ENCODE measurements at regions not wholly inside any gene's neighbourhood (a gene's known extent, or its start where the extent isn't known, plus 50 kb on each side); places are given as distances from the start of the nearest gene placed in this dataset.
"Not testable (repeated sequence)": the region's sequence is repeated elsewhere in the genome, so short reads cannot be mapped to it uniquely, and the experiment has no call there.

DNA sequence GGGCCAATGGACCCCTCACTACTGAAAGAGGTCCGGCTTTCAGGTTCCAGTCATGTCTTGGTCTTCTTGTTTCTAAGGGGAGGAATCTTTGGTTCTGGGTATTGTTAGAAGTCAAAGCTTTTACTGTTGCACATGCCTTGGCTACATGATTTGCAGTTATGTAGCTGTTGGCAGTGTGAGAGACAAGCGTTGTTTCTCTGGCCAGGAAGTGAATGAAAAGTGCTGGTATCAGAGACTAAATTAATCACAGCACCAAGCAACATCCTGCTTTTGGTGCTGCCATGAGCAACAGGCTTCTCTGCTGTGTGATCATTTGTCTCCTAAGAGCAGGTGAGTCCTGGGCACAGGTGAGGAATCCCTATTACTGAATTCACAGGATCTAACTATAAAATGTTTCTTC, 100.1 kb upstream of the PRSS3 start:
- DNase-seq: no peak

DNA sequence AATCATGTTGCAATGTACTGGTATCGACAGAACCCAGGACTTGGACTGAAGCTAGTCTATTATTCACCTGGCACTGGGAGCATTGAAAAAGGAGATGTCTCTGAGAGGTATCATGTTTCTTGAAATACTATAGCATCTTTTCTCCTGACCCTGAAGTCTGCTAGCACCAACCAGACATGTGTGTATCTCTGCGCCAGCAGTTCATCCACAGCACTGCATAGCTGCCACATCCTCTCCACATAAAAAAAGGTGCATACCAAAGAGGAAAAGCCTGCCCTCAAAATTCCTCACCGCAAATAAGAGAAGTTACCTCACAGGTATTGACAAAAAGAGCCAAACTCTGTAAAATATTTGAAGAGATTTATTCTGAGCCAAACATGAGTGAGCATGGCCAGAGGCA, 99.5 kb upstream of the PRSS3 start:
- no peak for DNase-seq

DNA sequence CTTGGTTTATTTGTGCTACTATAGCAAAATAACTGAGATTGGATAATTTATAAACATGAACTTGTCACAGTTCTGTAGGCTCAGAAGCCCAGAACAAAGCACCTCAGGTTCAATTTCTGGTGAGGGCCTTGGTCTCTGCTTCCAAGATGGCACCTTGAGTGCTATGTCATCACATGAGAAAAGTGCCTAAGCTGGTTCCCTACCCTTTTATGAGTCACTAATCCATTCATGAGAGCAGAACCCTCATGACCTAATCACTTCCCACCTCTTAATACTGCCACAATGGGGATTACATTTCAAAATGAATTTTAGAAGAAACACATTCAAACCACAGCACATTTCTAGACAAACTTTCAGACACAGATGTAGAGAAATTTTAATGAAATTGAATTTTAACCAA, 98.2 kb upstream of the PRSS3 start:
- no peak for DNase-seq

DNA sequence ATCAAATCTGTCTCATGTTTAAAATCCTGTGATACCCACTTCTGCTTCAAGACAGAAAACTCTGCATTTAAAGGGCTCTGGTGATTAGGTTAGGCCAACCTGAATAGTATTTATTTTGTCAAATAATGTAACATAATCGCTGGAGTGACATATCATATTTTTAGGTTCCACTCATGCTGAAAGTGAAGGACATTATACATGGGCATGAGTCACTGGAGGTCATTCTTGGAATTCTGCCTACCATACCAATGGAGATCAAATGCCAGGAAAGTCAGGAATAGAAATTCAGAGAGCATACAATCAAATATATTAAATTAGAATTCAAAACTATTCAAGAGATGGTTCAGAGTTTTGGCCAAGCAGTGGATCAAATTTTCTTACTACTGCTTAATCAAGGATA, 97.1 kb upstream of the PRSS3 start:
- DNase-seq: no peak

DNA sequence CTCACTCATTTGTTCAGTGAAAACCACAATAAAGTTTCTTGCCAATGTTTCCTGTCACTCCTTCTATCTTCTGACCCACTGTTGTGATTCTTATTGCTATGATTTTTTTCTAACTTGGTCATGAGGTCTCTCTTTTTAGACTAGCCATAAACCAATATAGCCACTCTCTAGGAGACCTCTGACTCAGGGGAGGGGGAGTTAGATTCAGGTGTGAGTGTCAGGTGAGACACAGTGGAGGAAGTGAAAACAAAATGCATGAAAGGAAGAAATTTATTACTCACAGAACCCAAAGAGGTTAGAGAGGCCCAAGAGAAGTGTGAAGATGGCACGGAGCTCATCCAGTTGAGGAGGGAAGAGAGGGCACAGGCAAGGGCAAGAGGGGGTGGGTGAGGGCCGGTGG, 94.4 kb upstream of the PRSS3 start:
- DNase-seq: not testable (repeated sequence)

DNA sequence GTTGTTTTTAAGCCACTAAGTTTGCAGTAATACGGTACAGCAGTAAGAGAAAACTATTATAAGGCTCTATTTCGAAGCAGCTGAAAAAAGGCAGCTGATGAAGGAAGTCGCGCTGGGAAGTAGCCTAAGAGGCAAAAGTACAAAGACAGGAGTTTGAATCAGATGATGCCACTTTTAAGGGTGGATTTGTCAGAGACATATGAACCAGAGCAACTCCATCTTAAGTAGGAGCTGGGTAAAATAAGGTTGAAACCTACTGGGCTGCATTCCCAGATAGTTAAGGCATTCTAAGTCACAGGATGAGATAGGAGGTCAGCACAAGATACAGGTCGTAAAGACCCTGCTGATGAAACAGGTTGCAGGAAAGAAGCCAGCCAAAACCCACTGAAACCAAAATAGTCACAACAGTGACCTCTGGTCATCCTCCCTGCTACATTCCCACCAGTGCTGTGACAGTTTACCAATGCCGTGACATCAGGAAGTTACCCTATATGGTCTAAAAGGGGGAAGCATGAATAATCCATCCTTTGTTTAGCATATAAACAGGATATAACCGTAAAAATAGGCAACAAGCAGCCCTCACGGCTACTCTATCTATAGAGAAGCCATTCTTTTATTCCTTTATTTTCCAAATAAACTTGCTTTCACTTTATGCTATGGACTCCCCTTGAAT, 91.8 kb upstream of the PRSS3 start:
- DNase-seq: no peak

DNA sequence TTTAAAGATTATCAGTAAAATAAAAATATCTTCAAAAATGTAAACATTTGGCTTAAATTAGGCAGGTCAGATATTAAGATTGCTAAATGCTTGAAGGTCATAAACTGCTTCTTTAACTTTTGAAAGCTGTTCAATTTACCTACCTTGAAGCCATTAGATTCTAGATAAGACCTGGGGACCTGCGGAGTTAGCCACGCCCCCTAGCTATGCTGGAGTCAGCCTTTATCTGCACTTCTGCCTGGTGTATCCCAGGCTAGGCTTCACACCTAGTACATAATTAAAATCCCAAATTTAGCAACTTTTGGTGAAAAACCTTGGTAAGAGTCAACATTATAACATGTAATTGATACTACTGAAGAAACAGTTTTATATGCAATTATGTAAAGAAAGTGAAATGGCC, 89.9 kb upstream of the PRSS3 start:
- not testable (repeated sequence) for DNase-seq

DNA sequence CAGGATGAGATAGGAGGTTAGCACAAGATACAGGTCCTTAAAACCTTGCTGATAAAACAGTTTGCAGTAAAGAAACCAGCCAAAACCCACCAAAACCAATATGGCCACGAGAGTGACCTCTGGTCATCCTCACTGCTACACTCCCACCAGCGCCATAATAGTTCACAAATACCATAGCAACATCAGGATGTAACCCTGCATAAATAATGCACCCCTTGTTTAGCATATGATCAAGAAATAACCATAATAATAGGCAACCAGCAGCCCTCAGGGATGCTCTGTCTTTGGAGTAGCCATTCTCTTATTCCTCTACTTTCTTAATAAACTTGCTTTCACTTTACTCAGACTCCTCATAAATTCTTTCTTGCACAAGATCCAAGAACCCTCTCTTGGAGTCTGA, 86.9 kb upstream of the PRSS3 start:
- no peak for DNase-seq

DNA sequence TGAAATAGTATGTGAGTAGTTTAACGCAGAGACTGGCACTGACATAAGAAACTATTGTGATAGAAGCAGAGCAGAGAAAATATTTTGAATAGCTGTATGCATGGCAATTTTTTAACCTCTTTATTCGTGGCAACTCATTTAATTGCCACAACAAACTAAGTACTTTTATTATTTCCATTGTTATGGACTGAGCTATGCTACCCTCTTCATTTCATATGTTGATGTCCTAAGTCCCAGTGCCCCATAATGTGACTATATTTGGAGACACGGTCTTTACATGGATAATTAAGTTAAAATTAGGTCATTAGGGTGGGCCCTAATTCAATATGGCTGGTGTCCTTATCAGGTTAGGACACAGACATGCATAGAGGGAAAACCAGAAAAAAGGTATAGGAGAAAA, 86.1 kb upstream of the PRSS3 start:
- no peak for DNase-seq

DNA sequence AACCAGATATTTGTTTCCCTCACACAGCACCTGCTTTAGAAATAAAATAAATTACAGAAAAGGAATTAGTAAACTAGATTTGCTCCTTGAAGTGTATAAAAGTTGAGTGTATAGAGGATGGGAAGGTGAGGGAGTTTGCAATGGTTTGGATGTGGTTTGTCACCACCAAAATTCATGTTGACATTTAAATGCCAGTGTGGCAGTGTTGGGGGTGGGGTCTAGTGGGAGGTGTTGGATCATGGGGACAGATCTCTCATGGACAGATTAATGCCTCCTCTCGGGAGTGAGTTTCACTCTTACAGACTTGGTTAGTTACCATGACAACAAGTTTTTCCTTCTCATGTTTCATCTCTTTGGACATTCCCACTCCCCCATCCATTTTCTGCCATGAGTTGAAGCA, 83.9 kb upstream of the PRSS3 start:
- DNase-seq: not testable (repeated sequence)

DNA sequence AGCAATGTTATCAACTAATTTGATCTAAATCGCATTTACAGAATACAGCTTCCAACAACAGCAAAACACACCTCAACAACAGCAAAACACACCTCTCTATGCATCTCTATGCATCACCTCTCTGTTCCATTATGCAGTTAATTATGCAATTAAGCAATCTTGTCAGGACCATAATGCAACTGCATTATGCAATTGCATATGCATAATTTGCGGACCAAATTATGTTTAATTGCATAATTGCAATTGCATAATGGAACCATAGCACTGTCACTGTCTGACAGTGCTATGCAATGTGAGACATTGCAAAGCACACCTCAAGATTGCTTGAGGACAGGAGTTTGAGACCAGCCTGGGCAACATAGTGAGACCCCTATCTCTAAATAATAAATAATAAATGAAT, 80.4 kb upstream of the PRSS3 start:
- DNase-seq: no peak

DNA sequence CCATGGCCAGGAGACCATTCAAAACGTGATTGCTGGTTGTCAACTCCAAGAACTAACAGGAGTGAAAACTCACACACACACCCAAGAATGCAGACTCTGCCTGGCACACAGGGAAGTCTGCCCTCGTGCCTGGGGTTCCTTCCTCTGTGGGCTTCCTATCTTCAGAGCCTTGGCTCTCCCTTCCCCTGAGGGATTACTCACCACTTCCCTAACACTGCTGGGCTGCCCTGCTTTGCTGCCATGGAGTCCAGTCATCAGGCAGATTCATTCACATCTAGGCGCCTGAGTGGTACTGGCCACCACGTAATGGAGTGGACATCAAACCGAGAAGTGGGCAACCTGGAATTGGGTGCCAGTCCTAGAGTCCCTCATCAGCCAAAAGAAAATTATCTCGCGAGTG, 76.4 kb upstream of the PRSS3 start:
- DNase-seq: peak in 1 of 3 donors; percentile 15

DNA sequence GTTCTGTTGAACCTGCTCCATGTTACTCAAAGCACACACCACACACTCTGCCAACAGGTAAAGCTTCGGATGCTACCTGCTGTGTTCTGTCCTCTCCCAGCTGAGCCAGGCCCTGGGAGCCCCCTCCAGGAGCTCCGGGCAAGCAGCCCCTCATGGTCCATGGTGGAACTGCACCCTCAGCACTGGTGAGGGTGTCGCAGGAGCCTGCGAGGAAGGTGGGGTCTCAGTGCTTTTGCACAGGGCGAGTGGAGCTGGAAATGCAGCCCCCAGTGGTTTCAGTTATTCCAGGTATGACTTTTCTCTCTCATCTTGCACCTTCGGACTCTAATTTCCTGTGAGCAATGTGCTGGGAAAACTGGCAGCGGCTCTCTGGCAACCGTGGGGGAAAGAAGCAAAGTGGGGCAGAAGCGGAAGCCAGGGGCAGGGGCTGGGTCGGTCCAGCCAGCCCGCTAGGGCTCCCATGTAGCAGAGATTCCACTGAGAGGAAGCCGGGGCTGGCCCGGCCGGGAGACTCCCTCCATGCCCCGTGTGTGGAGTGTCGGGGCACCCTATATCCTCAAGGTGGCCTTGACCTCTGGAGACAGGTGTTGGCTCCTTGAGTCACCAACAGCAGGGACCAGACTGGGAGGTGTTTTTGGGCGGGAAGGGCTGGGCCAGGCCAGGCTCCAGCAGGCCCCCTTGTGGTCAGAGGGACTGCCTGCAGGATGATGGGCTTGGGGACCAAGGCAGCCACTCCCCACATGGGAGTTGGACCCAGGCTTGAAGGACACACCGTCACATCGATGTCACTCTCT, 75.6 kb upstream of the PRSS3 start:
- peak in 1 of 3 donors; percentile 13 for DNase-seq

DNA sequence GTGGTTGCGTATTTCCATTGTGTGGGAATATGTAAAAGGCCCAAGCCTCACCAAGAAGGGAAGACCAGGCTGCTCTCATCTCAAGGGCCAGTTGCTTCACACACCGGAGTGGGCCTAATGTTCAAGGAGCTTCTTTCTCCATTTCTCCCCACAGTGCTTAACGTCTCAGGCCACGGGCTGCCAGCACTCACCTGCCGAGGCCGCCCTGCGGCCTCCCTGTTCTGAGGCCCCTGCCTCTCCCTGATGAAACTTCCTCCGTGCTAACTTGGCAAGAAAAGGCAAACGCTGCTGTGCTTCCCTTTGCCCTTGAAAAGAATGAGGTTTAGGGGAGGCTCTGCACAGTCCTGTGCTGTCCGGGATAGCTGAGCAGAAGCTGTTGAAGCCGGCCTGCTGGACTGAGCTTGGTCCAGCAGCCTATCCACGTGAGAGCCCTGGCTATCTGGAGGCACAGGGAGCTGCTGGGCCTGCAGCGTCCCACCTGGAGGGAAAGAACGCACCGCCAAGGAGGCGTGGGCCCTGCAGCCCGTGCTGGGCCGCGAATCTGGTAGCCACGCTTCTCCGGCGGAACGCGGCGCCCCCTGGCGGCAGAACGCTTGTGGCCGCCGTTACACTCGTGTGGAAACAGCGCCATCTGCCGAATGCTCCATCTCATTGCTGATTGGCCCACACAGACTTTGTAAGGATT, 73.5 kb upstream of the PRSS3 start:
- peak; percentile 63 to 91 (median 86) for DNase-seq

DNA sequence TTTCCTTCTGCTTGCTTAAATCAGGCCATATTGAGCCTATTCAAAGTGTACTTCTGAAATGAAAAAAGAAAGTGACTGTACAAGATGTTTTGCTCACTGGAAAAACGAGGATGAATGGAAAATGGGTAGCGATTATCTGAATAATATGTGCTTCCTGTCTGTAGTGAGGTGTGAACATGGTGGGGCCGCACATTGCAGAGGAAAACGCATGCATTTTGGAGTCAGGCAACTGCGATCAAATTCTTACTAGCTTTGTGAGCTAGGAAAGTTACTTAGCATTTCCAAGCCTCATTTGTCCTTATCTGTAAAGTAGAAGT, 73.0 kb upstream of the PRSS3 start:
- no peak for DNase-seq

DNA sequence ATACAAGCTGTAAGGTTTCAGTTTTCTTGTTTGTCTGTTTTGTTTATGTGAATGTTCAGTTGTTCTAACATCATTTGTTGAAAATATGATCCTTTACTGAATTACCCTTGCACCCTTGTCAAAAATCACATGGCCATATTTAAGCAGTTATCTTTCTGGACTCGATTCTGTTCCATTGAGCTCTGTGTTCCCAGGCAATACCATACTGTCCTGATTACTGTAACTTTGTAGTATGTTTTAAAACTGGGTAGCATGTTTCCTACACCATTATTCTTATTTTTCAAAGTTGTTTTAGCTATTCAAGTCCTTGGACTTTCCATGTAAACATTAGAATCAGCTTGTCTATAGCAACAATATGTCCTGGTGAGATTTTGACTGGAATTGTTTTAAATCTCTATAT, 66.7 kb upstream of the PRSS3 start:
- no peak for DNase-seq

DNA sequence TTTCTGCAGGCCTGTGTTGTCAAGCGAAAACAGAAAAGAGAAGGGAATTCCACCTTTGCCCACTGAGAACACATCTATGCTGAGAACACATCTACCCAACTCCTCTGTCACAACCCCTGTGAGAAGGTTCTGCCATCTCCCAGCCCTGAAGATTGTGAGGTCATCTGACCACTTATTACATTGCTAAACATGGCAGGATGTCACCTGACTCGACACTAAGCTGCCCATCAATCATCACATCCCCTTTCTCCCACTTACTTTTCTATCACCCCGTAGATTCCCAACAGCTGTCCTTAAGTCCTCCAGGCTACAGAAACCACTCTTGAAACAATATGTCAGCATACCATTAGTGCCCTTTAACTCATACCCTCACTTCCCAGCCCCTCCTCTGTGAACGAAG, 64.2 kb upstream of the PRSS3 start:
- no peak for DNase-seq

DNA sequence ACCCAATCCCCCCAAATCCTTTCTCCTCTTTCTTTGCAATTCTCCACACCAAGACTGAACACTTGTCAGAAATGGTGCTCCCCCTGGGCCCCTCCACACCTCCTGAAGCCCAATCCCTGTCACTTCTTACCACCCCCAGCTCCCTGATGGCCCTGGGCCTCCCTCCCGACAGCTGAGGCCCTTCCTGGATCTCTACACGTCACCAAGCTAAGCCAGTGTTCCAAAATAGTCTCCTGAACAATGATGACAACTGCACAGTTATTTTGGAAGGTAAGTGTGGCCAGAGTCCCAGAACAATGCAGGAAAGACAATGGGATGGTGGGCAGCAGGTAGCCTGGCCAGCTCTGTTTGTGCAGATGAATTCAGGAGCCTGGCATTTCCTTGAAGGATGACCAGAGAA, 63.7 kb upstream of the PRSS3 start:
- DNase-seq: no peak

DNA sequence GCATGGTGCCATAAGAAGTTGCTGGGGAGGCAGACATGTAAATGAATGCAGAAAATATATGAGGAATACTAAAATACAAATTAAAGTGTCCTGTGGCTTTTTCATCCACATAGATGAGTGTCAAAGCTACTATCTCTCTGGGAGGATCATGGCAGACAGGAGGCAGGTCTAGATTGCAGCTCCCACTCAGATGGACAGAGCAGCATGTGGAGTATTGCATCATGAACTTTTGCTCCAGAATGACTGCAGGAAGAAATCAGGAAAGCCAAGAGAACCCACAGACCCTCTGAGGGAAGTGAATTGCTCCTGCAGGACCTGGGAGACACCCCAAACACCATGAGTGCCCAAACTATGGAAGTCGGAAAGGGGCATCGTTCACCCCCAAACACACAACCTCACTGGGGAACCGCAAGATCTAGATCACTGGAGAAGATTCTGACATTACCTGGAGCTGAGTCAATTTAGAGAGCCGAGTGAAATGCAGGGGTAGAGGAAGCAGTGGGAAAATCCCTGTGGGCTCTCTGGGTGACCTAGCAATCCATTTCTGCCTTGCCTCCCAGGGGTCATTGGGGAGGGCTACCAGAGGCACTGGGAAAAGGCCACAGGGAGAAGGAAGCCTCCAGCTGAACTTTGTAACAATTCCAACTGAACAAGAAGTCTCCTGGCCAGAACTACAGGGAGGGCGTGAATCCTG, 61.0 kb upstream of the PRSS3 start:
- DNase-seq: not testable (repeated sequence)

DNA sequence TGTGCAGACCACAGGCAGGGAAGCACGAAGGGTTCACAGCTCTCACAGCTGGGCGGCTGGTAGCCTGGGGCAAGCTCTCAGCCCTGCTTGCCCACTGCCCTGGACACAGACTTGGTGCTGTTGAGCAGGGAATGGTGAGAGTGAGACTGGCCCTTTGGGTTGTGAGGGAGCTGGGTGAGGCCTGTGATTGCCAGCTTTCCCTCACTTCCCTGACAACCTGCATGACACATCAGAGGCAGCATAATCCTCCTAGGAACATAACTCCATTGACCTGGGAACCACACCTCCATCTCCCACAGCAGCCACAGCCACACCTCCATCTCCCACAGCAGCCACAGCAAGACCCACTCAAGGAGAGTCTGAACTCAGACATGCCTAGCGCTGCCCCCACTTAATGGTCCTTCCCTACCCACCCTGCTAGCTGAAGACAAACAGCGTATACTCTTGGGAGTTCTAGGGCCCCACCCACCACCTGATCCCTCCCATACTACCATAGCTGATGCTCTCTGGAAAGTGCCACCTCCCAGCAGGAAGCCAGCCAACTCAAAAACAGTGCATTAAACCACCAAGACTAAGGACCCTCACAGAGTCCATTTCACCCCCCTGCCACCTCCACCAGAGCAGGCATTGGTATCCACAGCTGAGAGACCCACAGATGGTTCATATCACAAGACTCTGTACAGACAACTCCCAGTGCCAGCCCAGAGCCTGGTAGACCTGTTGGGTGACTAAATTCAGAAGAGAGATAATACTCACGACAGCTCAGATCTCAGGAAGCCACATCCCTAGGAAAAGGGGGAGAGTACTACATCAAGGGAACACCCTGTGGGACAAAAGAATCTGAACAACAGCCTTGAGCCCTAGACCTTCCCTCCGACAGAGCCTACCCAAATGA, 60.2 kb upstream of the PRSS3 start:
- DNase-seq: not testable (repeated sequence)

DNA sequence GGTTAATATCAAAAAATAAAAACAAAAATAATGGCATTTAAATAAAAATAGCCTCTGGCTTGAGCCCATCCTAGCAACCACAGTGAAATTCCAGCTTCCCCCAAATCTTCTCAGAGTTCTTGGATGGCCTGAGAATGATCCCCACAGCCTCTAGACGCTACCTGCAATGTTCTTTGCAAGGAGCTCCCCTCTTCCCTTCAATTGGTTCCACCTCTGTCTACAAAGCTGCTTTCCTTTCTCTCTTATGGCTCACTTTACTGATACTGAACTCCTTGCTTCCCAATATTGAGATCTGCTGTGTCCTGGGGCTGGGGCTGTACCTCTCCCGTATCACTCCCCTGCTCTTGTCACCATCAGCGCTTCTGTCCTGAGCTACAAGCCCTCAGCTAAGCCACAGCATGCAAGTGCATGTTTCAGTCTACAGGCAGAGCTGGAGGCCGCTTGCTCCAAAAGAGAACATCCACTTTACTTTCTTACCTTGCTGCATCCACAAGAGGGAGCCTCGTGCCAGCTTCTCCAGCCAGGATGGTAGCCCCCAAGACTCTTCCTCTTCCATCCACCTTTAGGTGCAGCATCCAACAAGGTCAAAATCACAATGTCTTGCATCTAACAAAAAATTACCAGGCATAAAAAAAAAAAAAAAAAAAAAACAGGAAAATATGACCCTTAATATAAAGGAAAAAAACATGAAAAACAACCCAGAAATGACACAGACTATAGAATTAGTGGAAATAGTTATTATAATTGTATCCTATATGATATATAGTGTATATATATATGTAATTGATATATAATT, 57.4 kb upstream of the PRSS3 start:
- no peak for DNase-seq

All from muscle of back (tissue), 3 donors.